Neural progenitor cell (in vitro differentiated cells): ENCODE measurements at regions not wholly inside any gene's neighbourhood (a gene's known extent, or its start where the extent isn't known, plus 50 kb on each side); places are given as distances from the start of the nearest gene placed in this dataset.

Experiments
- DNase-seq: peaks from one replicate; pipeline ENCODE4 v3.0.0-alpha.2; 2016; ENCODE audit warnings: low spot score
- H2AFZ ChIP-seq: fragments of 200-600 bp; sonication (generic); replicated peaks from 2 replicates; pipeline ENCODE4 v1.6.1; 2016; ENCODE audit warnings: antibody characterized with exemption
- H3F3A ChIP-seq: fragments of 200-600 bp; sonication (generic); 2 replicates; pipeline ENCODE4 v1.6.1; 2016; ENCODE audit warnings: antibody characterized with exemption, low read depth
- H3K27ac ChIP-seq: fragments of 200-600 bp; sonication (generic); 2 replicates; pipeline ENCODE4 v1.5.1; 2016; ENCODE audit warnings: mild to moderate bottlenecking
- H3K27me3 ChIP-seq: fragments of 200-600 bp; sonication (generic); 2 replicates; pipeline ENCODE4 v1.6.1; 2016; ENCODE audit warnings: mild to moderate bottlenecking, moderate library complexity
- H3K36me3 ChIP-seq: fragments of 200-600 bp; sonication (generic); 2 replicates; pipeline ENCODE4 v1.5.1; 2016
- H3K4me1 ChIP-seq: fragments of 200-600 bp; sonication (generic); 2 replicates; pipeline ENCODE4 v1.6.1; 2016; ENCODE audit warnings: mixed run types
- H3K4me2 ChIP-seq: fragments of 200-600 bp; sonication (generic); 2 replicates; pipeline ENCODE4 v1.6.1; 2016
- H3K4me3 ChIP-seq: fragments of 200-600 bp; sonication (generic); 2 replicates; pipeline ENCODE4 v1.5.1; 2016
- H3K79me2 ChIP-seq: fragments of 200-600 bp; sonication (generic); 2 replicates; pipeline ENCODE4 v1.6.1; 2016; ENCODE audit warnings: low read depth
- H3K9ac ChIP-seq: fragments of 200-600 bp; sonication (generic); 2 replicates; pipeline ENCODE4 v1.6.1; 2016
- H3K9me3 ChIP-seq: fragments of 200-600 bp; sonication (generic); 2 replicates; pipeline ENCODE4 v1.5.1; 2016; ENCODE audit warnings: low read depth
- H4K20me1 ChIP-seq: fragments of 200-600 bp; sonication (generic); 2 replicates; pipeline ENCODE4 v1.6.1; 2016; ENCODE audit warnings: low read depth
- H3K27ac Mint-ChIP-seq: 3 replicates; pipeline ENCODE4 v1.8.0; 2021; ENCODE audit warnings: mixed read lengths
- H3K27me3 Mint-ChIP-seq: 2 replicates; pipeline ENCODE4 v1.8.0; 2022; ENCODE audit warnings: low read depth, mild to moderate bottlenecking, inconsistent platforms, moderate library complexity, mixed read lengths; ENCODE audit not compliant: insufficient read depth
- H3K36me3 Mint-ChIP-seq: 3 replicates; pipeline ENCODE4 v1.8.0; 2021; ENCODE audit warnings: mixed read lengths
- H3K4me1 Mint-ChIP-seq: 3 replicates; pipeline ENCODE4 v1.8.0; 2021; ENCODE audit warnings: mixed read lengths
- H3K4me3 Mint-ChIP-seq: 3 replicates; pipeline ENCODE4 v1.8.0; 2021; ENCODE audit warnings: mild to moderate bottlenecking, moderate library complexity, mixed read lengths
- H3K9me3 Mint-ChIP-seq: 3 replicates; pipeline ENCODE4 v1.8.0; 2020; ENCODE audit warnings: mixed read lengths
- EZH2 ChIP-seq: fragments of 200-600 bp; sonication (generic); IDR thresholded peaks from 2 replicates; pipeline ENCODE4 v1.6.1; 2017; ENCODE audit warnings: antibody characterized with exemption, mild to moderate bottlenecking, moderate library complexity
- EZH2phosphoT487 ChIP-seq: fragments of 200-600 bp; sonication (generic); IDR thresholded peaks from 2 replicates; pipeline ENCODE4 v1.6.1; 2017; ENCODE audit warnings: antibody characterized with exemption
- TF ChIP-seq, protein P1 (sequence below): fragments of 200-600 bp; sonication (generic); IDR thresholded peaks from 2 replicates; pipeline ENCODE4 v1.5.1; 2017; ENCODE audit warnings: antibody characterized with exemption, mild to moderate bottlenecking

DNA sequence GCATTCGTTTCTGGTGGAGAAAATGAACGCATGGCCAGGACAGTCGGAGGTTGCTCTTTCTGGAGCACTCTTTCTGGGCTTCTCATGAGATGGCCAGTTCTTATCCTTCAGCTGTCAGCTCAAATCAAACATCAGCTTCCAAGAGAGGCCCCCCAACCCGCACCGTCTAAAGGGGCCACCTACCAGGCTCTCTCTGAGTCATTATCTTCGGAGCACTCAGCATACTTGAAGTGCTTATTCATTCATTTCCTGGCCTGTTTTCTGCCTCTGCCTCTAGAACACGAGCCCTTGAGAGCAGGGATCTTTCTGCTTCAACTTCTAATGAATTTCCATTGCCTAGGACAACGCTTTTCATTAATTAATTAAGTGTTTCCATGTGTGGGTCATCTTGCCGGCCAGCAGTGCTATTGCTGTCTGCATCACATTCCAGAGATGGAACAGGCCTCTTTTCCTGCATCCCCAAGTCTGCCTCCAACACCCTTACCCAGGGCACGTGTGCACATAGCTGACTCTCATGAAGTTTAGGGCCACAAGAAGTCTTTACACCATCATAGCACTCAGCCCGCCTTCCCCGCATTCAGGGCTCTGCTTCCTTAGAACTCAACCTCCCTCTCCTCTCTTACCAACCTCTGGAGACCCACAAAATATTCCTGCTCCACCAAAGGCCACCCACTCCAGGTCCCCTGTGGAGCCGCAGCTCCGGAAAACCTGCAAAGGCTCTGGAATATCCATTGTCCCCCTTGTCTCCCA is 52.1 kb upstream of the LAPTM5 start:
- H2AFZ ChIP-seq, result peak overlapping the region; percentile 51
- H3K4me1 ChIP-seq, result peaks cover 33% of the 10 kb centered on the region
- peak; percentile 31 for DNase-seq
- Mint-ChIP-seq H3K4me1 (peaks cover 78% of the 10 kb centered on the region), H3K27ac (peak overlapping the region; percentile 42), H3K4me3 (peak overlapping the region; percentile 34), H3K27me3 (peaks cover 8% of the 10 kb centered on the region), H3K9me3 (no peaks in the 10 kb centered on the region), H3K36me3 (no peaks in the 10 kb centered on the region)
- TF ChIP-seq, protein P1, sequence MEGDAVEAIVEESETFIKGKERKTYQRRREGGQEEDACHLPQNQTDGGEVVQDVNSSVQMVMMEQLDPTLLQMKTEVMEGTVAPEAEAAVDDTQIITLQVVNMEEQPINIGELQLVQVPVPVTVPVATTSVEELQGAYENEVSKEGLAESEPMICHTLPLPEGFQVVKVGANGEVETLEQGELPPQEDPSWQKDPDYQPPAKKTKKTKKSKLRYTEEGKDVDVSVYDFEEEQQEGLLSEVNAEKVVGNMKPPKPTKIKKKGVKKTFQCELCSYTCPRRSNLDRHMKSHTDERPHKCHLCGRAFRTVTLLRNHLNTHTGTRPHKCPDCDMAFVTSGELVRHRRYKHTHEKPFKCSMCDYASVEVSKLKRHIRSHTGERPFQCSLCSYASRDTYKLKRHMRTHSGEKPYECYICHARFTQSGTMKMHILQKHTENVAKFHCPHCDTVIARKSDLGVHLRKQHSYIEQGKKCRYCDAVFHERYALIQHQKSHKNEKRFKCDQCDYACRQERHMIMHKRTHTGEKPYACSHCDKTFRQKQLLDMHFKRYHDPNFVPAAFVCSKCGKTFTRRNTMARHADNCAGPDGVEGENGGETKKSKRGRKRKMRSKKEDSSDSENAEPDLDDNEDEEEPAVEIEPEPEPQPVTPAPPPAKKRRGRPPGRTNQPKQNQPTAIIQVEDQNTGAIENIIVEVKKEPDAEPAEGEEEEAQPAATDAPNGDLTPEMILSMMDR, result no peak
- no peak for TF ChIP-seq EZH2
- TF ChIP-seq EZH2phosphoT487, result no peak
- H3K9me3 ChIP-seq, result no peaks in the 10 kb centered on the region
- H3K36me3 ChIP-seq, result no peaks in the 10 kb centered on the region
- peaks cover 6% of the 10 kb centered on the region for H3F3A ChIP-seq
- H3K4me3 ChIP-seq, result no peak overlapping the region
- H3K27ac ChIP-seq, result no peak overlapping the region
- no peak overlapping the region for H3K9ac ChIP-seq
- H3K27me3 ChIP-seq, result no peaks in the 10 kb centered on the region
- no peaks in the 10 kb centered on the region for H4K20me1 ChIP-seq
- H3K79me2 ChIP-seq, result no peaks in the 10 kb centered on the region
- H3K4me2 ChIP-seq, result peak overlapping the region; percentile 16

DNA sequence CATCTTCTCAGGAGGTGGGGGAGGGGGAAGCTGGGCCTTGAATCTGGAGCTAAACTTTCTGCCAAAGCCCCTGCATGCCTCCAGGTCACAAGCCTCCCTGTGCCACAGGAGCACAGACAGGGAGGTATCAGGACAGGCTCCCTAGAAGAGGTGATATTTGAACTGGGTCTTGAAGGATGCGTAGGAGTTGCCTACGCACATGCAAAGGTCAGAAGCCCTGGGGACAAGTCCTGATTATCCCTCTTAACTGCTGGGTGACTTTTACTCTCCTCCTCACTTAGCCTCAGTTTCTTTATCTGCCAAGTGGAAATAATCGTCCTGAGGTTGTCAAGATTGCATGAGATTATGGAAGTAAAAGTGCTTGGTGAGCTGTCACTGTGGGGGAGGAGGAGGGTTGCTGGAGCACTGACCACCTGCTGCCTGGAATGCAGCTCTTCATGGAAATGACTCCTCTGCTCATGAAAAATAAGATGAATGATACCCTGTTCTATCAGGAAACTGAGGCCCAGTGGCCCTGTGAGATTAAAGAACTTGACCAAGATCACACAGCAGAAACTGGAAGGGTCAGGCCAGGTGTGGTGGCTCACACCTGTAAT is 50.6 kb upstream of the LAPTM5 start:
- peak overlapping the region; percentile 59 for H3K27ac Mint-ChIP-seq
- H3K4me1 Mint-ChIP-seq, result peaks cover 90% of the 10 kb centered on the region
- H3K4me3 Mint-ChIP-seq, result no peak overlapping the region
- H3K36me3 ChIP-seq, result no peaks in the 10 kb centered on the region
- H2AFZ ChIP-seq, result no peak overlapping the region
- peaks cover 15% of the 10 kb centered on the region for H3K27me3 Mint-ChIP-seq
- H3F3A ChIP-seq, result peaks cover 20% of the 10 kb centered on the region
- peaks cover 44% of the 10 kb centered on the region for H3K4me1 ChIP-seq
- no peak for TF ChIP-seq EZH2
- no peak for TF ChIP-seq EZH2phosphoT487
- TF ChIP-seq, protein P1, result no peak
- no peak overlapping the region for H3K9ac ChIP-seq
- no peak overlapping the region for H3K4me3 ChIP-seq
- H3K27ac ChIP-seq, result no peak overlapping the region
- no peaks in the 10 kb centered on the region for H4K20me1 ChIP-seq
- H3K36me3 Mint-ChIP-seq, result no peaks in the 10 kb centered on the region
- H3K9me3 ChIP-seq, result no peaks in the 10 kb centered on the region
- no peaks in the 10 kb centered on the region for H3K27me3 ChIP-seq
- H3K9me3 Mint-ChIP-seq, result no peaks in the 10 kb centered on the region
- H3K79me2 ChIP-seq, result no peaks in the 10 kb centered on the region
- H3K4me2 ChIP-seq, result no peak overlapping the region
- DNase-seq, result no peak

DNA sequence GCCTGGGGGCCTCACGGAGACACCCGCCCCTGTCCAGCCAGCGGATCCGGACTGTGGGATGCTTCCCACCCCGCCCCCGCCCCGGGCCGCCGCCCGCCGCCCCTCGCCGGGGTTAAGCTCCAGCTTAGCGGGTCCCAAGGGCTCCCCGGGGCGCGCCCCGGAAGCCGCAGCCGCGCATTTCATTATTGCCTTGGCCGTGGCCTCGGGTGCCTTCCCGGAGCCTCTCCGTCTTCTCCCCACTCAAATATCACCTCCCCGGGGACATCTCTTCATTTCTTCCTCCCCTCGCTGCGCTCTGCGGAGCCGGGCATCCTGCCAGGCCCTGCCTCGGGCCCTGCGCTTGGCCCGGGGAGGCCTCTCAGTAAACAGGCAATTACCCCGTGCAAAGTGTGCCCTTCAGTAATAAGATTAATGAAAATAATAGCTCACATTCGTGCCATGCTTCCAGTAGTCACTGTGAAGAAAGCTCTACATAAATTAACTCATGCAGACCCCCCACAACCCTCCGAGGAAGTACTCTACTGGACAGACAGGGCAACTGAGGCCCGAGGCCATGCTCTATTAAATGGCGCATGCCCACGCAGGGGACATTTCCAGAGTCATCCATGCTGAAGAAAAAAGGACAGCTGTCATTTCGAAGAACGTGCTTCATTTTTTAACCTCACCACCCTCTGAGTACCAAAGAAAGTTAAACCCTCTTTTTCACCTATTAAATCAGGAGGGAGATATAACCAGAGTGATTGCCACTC is 49.9 kb upstream of the LAPTM5 start:
- no peak overlapping the region for H3K9ac ChIP-seq
- H3K4me1 ChIP-seq, result peaks cover 44% of the 10 kb centered on the region
- Mint-ChIP-seq H3K27ac (peak overlapping the region; percentile 72), H3K27me3 (peaks cover 18% of the 10 kb centered on the region), H3K4me1 (peaks cover 88% of the 10 kb centered on the region), H3K4me3 (no peak overlapping the region), H3K9me3 (no peaks in the 10 kb centered on the region), H3K36me3 (no peaks in the 10 kb centered on the region)
- H3K4me3 ChIP-seq, result no peak overlapping the region
- no peaks in the 10 kb centered on the region for H3K36me3 ChIP-seq
- no peaks in the 10 kb centered on the region for H4K20me1 ChIP-seq
- H3F3A ChIP-seq, result peaks cover 20% of the 10 kb centered on the region
- H3K9me3 ChIP-seq, result no peaks in the 10 kb centered on the region
- H3K4me2 ChIP-seq, result no peak overlapping the region
- no peak overlapping the region for H2AFZ ChIP-seq
- TF ChIP-seq, protein P1, result no peak
- DNase-seq, result no peak
- no peak overlapping the region for H3K27ac ChIP-seq
- H3K79me2 ChIP-seq, result no peaks in the 10 kb centered on the region
- no peaks in the 10 kb centered on the region for H3K27me3 ChIP-seq
